HG02970 (cell line): ENCODE measurements at regions not wholly inside any gene's neighbourhood (a gene's known extent, or its start where the extent isn't known, plus 50 kb on each side); places are given as distances from the start of the nearest gene placed in this dataset.
"Not testable (repeated sequence)": the region's sequence is repeated elsewhere in the genome, so short reads cannot be mapped to it uniquely, and the experiment has no call there.

Source experiments
- ATAC-seq: cut with Tn5 transposase; IDR thresholded peaks from one replicate; pipeline ENCODE4 v1.9.1; 2021; ENCODE audit warnings: mild to moderate bottlenecking, moderate library complexity, moderate number of reproducible peaks; ENCODE audit not compliant: unreplicated experiment, low FRiP score

DNA sequence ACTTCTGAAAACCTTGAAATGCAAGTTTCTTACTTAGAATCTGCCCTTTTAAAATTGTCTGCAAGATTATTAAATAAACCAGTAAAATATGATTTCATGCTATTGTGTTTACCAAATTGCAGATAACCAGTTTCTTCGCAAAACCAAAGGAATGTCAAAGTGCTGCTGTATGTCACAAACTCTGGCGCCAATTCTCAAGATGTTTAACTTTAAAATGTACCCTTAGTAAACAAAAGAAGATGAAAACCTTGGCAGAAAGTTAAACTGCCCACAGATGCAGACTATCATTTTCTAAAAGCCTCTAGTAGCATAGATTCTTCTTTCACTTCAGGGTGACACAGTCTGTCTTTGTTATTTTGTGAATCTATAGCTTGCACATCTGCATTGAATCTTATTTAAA is 189.2 kb downstream of the SLITRK6 start:
- no peak for ATAC-seq

DNA sequence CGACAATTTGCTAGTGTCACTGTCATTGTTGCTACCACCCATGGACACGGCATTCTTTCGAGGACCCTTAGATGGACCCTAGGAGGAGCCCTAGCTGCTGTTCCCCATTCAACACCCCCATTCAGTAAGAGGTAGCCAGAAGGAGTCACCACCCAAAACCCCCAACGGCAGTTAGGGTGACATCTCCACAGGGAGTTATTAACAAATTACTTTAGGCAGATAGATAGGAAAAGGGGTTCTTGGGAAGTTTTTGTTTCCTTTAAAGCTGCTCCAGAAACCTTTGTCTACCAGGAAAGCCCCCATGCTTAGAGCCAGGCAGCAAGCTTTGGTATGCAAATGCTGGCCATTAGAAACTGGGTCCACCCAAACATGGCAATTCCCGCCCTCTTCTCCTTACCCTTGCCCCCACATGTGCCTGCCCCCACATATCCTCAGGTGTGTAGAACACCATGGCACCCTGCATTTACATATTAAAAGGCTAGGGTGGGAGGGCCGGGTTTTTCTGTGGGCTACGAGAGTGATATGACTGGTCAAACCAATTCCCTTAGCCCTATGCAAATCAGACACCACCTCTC is 190.9 kb downstream of the SLITRK6 start:
- ATAC-seq = no peak

GRCh38 chr13:85603735-85604134 is 195.5 kb downstream of the SLITRK6 start:
- no peak for ATAC-seq

DNA sequence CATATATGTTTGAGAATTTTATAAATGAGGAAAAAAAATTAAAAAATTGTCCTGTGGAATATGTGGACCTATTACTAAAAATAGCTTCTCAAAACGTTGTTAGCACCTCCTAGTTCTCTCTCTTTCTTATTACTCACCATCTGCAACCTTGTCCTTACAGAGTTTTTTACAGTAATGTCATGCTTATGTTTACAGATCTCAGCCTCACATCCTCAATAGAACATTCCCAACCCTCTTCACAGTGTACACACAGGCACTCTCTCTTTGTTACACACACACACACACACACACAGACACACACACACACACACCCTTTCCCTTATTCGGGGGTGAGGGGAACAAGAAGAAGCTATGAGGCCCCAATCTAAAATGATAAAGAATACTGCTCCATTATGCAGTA is 197.7 kb downstream of the SLITRK6 start:
- ATAC-seq = no peak

GRCh38 chr13:85597790-85598500 is 201.3 kb downstream of the SLITRK6 start:
- no peak for ATAC-seq

DNA sequence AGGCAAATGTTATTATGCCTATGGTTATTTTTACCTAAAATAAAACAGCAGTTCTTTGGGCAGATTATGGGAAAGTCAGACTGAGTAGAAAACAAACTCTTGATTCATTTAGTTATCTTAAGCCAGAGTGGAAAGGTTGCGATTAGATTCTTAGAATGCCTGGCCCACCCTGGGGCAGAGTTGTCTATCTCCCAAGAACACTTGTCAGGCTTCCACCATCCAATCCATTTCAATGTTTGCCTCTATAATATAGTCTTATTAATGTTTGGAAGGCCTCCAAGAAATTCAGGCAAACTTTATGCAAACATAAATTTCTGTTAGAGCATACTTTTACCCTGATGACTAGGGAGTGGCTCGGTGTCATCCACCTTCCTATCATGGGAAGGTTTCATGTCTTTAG is 207.0 kb downstream of the SLITRK6 start:
- ATAC-seq = no peak

GRCh38 chr13:85590231-85590931 is 208.8 kb downstream of the SLITRK6 start:
- no peak for ATAC-seq

DNA sequence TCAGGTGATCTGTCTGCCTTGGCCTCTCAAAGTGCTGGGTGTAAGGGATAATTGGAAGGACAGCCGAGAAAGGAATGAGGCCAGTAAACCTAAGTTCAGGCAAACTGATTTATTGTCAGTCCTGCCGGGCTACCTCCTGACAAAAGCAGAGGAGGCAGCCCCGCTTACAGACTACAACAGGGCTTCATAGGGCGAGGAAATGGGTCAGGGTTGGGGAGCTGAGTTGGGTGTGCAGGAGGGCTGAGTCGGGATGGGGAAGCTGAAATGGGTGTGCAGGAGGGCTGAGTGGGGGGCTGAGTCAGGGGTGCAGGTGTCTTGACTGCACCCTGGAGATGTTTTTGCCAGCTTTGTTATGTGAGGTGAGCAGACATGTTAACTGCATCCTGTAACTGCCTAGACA is 210.2 kb downstream of the SLITRK6 start:
- no peak for ATAC-seq

- no peak for ATAC-seq
These were observed 210.9 kb downstream of the SLITRK6 start for GRCh38 chr13:85588359-85588758.

DNA sequence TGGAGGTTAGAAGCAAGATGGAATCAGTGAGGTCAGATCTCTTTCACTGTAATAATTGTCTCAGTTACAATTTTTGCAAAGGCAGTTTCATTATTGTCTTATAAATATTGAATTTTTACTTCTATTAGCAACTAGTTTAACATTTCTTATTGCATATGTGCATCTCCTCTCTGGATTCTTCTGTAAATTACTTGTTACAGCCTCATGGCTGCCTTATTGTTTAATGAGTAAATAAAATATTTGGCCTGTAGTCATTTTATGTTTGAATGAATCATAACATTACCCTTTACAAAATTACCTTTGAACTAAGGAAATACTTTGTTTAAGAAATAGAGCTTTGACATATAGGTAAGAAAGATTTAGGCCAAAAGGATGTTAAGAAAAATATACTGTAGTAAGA is 212.4 kb downstream of the SLITRK6 start:
- no peak for ATAC-seq

- no peak for ATAC-seq
These were observed 212.8 kb downstream of the SLITRK6 start for GRCh38 chr13:85586422-85586831.

GRCh38 chr13:85582890-85583289 is 216.3 kb downstream of the SLITRK6 start:
- no peak for ATAC-seq

DNA sequence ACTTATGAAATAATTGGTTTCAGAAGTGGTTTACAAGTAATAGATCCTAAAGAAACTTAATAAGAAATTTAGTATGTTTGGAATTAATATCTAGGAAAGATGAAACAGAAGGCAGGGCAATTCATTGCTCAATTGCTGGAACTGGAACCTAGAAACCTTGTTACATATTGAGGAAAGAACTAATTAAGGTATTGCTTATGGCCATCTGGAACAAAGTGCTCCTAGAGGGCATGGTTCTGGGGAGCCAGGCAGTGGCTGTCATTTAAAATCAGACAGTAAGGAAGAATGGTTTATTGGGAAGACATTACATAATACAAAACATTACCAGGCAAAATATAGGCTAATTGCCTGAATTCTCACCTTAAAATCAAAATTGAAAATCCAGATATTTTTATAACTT is 224.1 kb downstream of the SLITRK6 start:
- ATAC-seq = no peak

DNA sequence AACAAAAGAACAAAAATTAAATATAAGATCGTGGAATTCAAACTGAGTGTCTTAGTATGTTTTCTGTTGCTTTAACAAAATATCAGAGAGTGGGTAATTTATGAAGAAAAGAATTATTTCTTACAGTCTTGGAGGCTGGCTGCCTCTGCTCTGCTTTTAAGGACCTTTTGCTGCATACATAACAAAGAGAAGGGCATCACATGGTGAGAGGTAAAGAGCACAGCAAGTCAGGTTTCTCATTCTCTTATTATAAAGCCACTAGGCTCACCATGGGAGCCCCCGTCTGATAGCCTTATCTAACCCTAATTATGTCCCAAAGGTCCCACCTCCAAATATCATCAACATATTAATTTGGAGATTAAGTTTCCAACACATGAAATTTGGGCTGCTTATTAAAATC is 231.3 kb downstream of the SLITRK6 start:
- ATAC-seq = no peak

DNA sequence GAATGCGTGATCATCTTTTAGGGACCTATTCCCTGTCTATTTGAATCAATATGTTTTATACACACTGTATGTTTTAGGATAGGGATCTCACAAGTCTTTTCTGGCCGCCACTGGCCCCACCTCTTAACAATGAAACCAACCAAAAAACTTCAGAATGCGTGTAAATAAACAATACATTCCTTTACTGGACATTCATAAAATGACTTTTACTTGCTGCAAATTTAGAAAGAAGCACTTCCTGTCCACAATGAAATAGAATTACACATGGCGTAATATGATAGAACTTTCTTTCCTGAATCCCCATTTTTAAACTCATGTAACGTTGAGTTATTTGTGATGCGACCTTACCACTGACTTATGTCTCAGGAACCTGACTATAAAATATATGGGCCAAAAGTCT is 233.6 kb downstream of the SLITRK6 start:
- no peak for ATAC-seq

- no peak for ATAC-seq
These were observed 234.6 kb downstream of the SLITRK6 start for GRCh38 chr13:85564598-85564997.

DNA sequence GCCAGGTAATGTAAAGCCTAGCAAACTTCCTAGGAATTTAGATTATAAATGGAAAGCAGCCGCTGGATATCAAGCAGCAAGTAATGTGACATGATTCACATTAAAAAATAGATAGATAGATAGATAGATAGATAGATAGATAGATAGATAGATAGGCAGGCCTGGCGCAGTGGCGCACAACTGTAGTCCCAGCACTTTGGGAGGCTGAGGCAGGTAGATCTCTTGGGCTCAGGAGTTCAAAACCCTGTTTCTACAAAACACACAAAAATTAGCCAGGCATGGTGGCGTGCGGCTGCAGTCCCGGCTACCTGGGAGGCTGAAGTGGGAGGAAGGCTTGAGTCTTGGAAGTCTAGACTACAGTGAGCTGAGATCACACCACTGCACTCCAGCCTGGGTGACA is 236.9 kb downstream of the SLITRK6 start:
- no peak for ATAC-seq

- ATAC-seq = no peak
These were observed 241.3 kb downstream of the SLITRK6 start for GRCh38 chr13:85557691-85558467.

DNA sequence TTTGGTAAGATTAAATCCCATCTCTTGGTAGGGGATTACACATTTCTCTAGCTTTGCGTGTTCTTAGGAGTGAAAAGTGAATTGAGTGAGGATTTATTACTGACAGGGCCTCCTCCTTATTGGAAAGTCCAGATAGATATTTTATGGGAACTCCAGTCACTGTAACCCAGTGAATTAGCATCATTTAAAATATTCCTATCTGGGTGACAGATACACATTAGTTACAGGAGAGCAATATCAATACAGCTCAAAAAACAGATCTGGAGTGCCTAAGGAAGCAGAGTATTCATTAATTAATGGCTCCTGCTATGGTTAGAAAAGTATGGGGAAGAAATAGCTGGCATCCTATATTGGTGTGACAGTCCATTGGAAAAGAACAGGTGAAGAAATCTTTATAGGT is 248.2 kb downstream of the SLITRK6 start:
- no peak for ATAC-seq

DNA sequence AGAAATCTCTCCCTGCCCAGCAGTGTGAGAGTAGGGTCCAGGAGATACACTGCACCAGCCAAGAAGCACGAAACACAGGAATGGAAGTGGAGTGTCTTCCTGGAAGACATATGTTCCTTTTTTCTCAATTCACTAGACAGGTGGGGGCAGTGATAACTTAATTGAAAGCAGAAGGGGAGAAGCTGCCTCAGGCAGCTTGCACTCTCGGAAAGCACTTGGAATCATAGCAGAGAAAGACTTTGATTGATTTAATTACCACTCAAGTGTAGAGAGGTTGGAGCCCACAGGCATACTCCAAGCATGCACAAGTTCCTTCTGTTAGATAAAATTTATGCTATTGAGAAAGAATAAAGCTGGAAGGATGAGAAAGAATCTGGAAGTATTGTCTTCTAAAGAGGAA is 249.4 kb downstream of the SLITRK6 start:
- ATAC-seq = no peak

DNA sequence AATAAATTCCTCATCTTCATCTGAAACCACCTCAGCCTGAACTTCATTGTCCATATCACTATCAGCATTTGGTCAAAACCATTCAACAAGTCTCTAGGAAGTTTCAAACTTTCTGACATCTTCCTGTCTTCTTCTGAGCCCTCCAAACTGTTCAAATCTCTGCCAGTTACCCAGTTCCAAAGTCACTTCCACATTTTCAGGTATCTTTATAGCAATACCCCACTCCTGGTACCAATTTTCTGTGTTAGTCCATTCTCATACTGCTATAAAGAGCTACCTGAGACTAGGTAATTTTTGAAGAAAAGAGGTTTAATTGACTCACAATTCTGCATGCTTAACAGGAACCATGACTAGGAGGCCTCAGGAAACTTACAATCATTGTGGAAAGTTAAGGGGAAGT is 250.4 kb downstream of the SLITRK6 start:
- not testable (repeated sequence) for ATAC-seq
